SH-SY5Y (cell line): ENCODE measurements at regions not wholly inside any gene's neighbourhood (a gene's known extent, or its start where the extent isn't known, plus 50 kb on each side); places are given as distances from the start of the nearest gene placed in this dataset.

Experiments used
- GATA2 ChIP-seq: IDR thresholded peaks from 2 replicates; pipeline ENCODE4 v1.6.1; 2011; ENCODE audit warnings: mild to moderate bottlenecking, low read depth, low read length
- GATA3 ChIP-seq: IDR thresholded peaks from 2 replicates; pipeline ENCODE4 v1.6.1; 2011; ENCODE audit warnings: low read depth, mild to moderate bottlenecking, low read length, moderate library complexity

GRCh38 chr11:23789200-23789853, 707.5 kb upstream of the LUZP2 start:
- TF ChIP-seq GATA2 = no peak
- TF ChIP-seq GATA3 = no peak

- TF ChIP-seq GATA3 (no peak), GATA2 (no peak)
These were observed 706.9 kb upstream of the LUZP2 start for GRCh38 chr11:23789938-23790371.

- TF ChIP-seq GATA3 = no peak
These were observed 699.0 kb upstream of the LUZP2 start for GRCh38 chr11:23797624-23798419.

- TF ChIP-seq GATA3 = no peak
- TF ChIP-seq GATA2 = no peak
These were observed 659.9 kb upstream of the LUZP2 start for GRCh38 chr11:23836981-23837380.

- TF ChIP-seq GATA3 (no peak), GATA2 (no peak)
These were observed 656.0 kb upstream of the LUZP2 start for GRCh38 chr11:23840872-23841271.

GRCh38 chr11:23846902-23847422, 649.9 kb upstream of the LUZP2 start:
- TF ChIP-seq GATA3 (no peak), GATA2 (no peak)

- TF ChIP-seq GATA3 (no peak), GATA2 (no peak)
These were observed 645.6 kb upstream of the LUZP2 start for GRCh38 chr11:23851216-23851615.

GRCh38 chr11:23856654-23857053, 640.2 kb upstream of the LUZP2 start:
- no peak for TF ChIP-seq GATA2
- TF ChIP-seq GATA3 = no peak

- TF ChIP-seq GATA2 (no peak), GATA3 (no peak)
These were observed 637.8 kb upstream of the LUZP2 start for GRCh38 chr11:23859087-23859486.

GRCh38 chr11:23861615-23862014, 635.2 kb upstream of the LUZP2 start:
- TF ChIP-seq GATA2 (no peak), GATA3 (no peak)

- no peak for TF ChIP-seq GATA3
- TF ChIP-seq GATA2 = no peak
These were observed 631.4 kb upstream of the LUZP2 start for GRCh38 chr11:23865341-23865975.

GRCh38 chr11:23866641-23867040, 630.2 kb upstream of the LUZP2 start:
- TF ChIP-seq GATA3 (no peak), GATA2 (no peak)

- no peak for TF ChIP-seq GATA2
- no peak for TF ChIP-seq GATA3
These were observed 627.2 kb upstream of the LUZP2 start for GRCh38 chr11:23869671-23870070.

- TF ChIP-seq GATA2 (no peak), GATA3 (no peak)
These were observed 623.4 kb upstream of the LUZP2 start for GRCh38 chr11:23873406-23873805.
